ENCODE measurements at regions not wholly inside any gene's neighbourhood (a gene's known extent, or its start where the extent isn't known, plus 50 kb on each side); places are given as distances from the start of the nearest gene placed in this dataset.

DNA sequence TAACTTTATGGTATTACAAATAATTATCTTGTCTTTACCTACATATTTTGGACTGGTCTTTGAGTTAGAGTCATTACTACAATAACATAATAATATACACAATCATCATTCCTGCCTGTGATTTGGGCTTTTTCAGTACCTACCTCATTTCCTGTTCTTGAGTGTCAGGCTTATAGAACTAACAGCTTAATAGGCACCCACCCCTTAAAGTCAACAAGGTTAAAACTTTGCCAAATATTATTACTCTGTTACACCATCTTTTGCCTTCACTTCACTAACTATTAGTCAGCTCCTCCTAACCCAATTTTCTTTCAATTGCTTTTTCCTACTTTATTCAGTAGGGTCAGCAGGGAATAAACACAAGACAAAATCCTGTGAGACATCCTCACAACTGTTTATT is 488.7 kb upstream of the AGTR1 start:
- no peaks in the 10 kb centered on the region for H3K4me1 ChIP-seq
- no peak overlapping the region for H3K27ac ChIP-seq
- no peaks in the 10 kb centered on the region for H3K27me3 ChIP-seq (ENCODE audit: control insufficient read depth, insufficient read depth, low read length)
- H3K4me2 ChIP-seq (ENCODE audit: low read length), result no peak overlapping the region
- no peaks in the 10 kb centered on the region for H3K9me3 ChIP-seq (ENCODE audit: control insufficient read depth, low read length)
- no peak overlapping the region for H2AFZ ChIP-seq
- H3K36me3 ChIP-seq (ENCODE audit: control insufficient read depth, insufficient read depth, low read length), result no peaks in the 10 kb centered on the region
- H3K9ac ChIP-seq, result no peak overlapping the region
- TF ChIP-seq, protein P1, sequence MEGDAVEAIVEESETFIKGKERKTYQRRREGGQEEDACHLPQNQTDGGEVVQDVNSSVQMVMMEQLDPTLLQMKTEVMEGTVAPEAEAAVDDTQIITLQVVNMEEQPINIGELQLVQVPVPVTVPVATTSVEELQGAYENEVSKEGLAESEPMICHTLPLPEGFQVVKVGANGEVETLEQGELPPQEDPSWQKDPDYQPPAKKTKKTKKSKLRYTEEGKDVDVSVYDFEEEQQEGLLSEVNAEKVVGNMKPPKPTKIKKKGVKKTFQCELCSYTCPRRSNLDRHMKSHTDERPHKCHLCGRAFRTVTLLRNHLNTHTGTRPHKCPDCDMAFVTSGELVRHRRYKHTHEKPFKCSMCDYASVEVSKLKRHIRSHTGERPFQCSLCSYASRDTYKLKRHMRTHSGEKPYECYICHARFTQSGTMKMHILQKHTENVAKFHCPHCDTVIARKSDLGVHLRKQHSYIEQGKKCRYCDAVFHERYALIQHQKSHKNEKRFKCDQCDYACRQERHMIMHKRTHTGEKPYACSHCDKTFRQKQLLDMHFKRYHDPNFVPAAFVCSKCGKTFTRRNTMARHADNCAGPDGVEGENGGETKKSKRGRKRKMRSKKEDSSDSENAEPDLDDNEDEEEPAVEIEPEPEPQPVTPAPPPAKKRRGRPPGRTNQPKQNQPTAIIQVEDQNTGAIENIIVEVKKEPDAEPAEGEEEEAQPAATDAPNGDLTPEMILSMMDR (IDR thresholded peaks at IDR 0.05), result no peak
- H3K4me3 ChIP-seq (ENCODE audit: low read depth, low read length), result no peak overlapping the region
- H3K79me2 ChIP-seq, result no peaks in the 10 kb centered on the region

DNA sequence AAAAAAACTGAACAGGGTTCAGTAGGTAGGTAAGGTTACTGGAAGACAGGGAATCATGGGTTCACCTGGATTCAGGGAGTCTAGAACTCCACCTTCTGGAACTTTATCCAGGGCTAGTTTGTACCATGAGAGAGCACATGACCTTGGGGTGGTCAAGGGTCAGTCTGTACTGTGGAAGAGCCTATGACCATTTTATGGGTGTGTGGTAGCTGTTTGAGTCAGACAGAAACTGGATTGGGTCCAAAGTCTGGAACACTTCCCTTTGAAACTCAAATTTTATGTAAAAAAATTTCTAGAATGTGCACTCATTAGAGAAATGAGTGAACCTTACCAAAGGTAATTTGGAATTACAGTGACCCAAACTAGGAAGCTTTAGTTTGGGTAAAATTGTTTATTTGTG is 486.0 kb upstream of the AGTR1 start:
- Histone ChIP-seq H3K9me3 (ENCODE audit: control insufficient read depth, low read length) (no peaks in the 10 kb centered on the region), H3K4me1 (no peaks in the 10 kb centered on the region), H3K4me2 (ENCODE audit: low read length) (no peak overlapping the region), H2AFZ (no peak overlapping the region), H3K9ac (no peak overlapping the region), H3K36me3 (ENCODE audit: control insufficient read depth, insufficient read depth, low read length) (no peaks in the 10 kb centered on the region), H3K27ac (no peak overlapping the region), H3K27me3 (ENCODE audit: control insufficient read depth, insufficient read depth, low read length) (no peaks in the 10 kb centered on the region), H3K4me3 (ENCODE audit: low read depth, low read length) (no peak overlapping the region), H3K79me2 (no peaks in the 10 kb centered on the region)
- TF ChIP-seq, protein P1 (IDR thresholded peaks at IDR 0.05), result no peak

DNA sequence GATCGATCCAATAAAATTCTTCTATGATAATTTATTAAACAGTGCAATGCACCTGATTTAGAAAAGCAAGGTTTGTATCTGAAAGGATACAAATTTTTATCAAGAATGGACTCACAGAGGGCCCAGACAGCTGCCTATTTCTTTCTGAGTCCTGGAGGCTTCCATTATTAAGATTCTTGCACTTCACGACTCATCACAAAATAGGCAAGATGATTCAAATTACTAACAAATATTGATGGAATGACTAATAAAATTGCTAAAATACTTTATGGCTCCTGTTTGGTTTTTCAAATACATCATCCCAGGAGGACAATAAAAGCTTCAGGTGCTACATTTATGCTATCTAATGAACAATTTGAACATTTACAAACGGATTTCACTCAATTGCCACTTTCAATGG is 483.0 kb upstream of the AGTR1 start:
- H3K9ac ChIP-seq, result no peak overlapping the region
- H3K36me3 ChIP-seq (ENCODE audit: control insufficient read depth, insufficient read depth, low read length), result no peaks in the 10 kb centered on the region
- H3K27me3 ChIP-seq (ENCODE audit: control insufficient read depth, insufficient read depth, low read length), result no peaks in the 10 kb centered on the region
- no peaks in the 10 kb centered on the region for H3K79me2 ChIP-seq
- H3K27ac ChIP-seq, result no peak overlapping the region
- H3K4me1 ChIP-seq, result no peaks in the 10 kb centered on the region
- H3K9me3 ChIP-seq (ENCODE audit: control insufficient read depth, low read length), result no peaks in the 10 kb centered on the region
- H3K4me2 ChIP-seq (ENCODE audit: low read length), result no peak overlapping the region
- no peak overlapping the region for H2AFZ ChIP-seq
- TF ChIP-seq, protein P1 (IDR thresholded peaks at IDR 0.05), result no peak
- no peak overlapping the region for H3K4me3 ChIP-seq (ENCODE audit: low read depth, low read length)

DNA sequence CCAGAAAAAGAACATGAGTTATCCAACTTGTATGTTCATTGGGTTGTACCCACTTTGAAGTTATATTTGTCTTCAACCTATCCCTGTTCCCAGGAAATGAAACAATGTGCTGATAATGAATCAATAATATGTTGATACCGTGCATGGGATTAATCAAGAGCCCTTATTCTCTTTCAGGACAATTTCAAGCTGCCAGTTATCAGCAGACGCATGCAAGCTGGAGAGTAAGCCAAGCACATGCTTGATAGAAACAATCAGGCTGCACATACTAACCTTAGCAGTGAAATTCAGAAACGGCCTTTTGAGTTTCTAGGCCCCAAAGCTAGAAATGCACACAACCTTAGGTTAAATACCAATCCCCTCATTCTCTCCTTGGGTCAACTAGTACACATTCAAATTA is 480.4 kb upstream of the AGTR1 start:
- no peak overlapping the region for H3K9ac ChIP-seq
- H2AFZ ChIP-seq, result no peak overlapping the region
- H3K4me1 ChIP-seq, result no peaks in the 10 kb centered on the region
- no peaks in the 10 kb centered on the region for H3K9me3 ChIP-seq (ENCODE audit: control insufficient read depth, low read length)
- TF ChIP-seq, protein P1 (IDR thresholded peaks at IDR 0.05), result no peak
- no peaks in the 10 kb centered on the region for H3K27me3 ChIP-seq (ENCODE audit: control insufficient read depth, insufficient read depth, low read length)
- H3K79me2 ChIP-seq, result no peaks in the 10 kb centered on the region
- H3K4me2 ChIP-seq (ENCODE audit: low read length), result no peak overlapping the region
- H3K27ac ChIP-seq, result no peak overlapping the region
- no peaks in the 10 kb centered on the region for H3K36me3 ChIP-seq (ENCODE audit: control insufficient read depth, insufficient read depth, low read length)
- H3K4me3 ChIP-seq (ENCODE audit: low read depth, low read length), result no peak overlapping the region

DNA sequence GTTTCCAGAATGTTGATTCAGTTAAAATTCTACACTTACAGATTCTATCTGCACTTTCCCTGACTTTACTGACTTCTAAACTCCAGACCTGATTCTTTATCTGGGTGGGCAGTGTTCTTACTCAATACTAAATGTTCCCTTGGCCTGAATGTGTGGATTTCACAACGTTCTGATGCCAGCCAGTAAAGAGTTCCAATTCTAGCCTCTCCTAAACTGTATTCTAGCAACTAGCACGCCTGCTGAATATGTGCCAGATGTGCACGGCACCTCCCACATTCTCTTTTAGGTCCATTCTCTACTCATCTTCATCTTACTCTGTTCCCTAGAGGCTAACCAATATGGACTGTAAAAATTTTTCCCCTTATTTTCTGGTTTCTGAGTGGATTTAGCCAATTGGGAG is 479.5 kb upstream of the AGTR1 start:
- Histone ChIP-seq H2AFZ (no peak overlapping the region), H3K27ac (no peak overlapping the region), H3K79me2 (no peaks in the 10 kb centered on the region), H3K4me1 (no peaks in the 10 kb centered on the region), H3K4me2 (ENCODE audit: low read length) (no peak overlapping the region), H3K36me3 (ENCODE audit: control insufficient read depth, insufficient read depth, low read length) (no peaks in the 10 kb centered on the region), H3K27me3 (ENCODE audit: control insufficient read depth, insufficient read depth, low read length) (no peaks in the 10 kb centered on the region), H3K9ac (no peak overlapping the region), H3K9me3 (ENCODE audit: control insufficient read depth, low read length) (no peaks in the 10 kb centered on the region), H3K4me3 (ENCODE audit: low read depth, low read length) (no peak overlapping the region)
- TF ChIP-seq, protein P1 (IDR thresholded peaks at IDR 0.05), result no peak

All from parathyroid adenoma (tissue), 2 donors.